DMS 273 (cell line): ENCODE measurements at regions not wholly inside any gene's neighbourhood (a gene's known extent, or its start where the extent isn't known, plus 50 kb on each side); places are given as distances from the start of the nearest gene placed in this dataset.

Experiments
- DNase-seq: peaks from one replicate; lab custom pipeline; 2025; ENCODE audit not compliant: unreplicated experiment; lab: John Stamatoyannopoulos, UW

DNA sequence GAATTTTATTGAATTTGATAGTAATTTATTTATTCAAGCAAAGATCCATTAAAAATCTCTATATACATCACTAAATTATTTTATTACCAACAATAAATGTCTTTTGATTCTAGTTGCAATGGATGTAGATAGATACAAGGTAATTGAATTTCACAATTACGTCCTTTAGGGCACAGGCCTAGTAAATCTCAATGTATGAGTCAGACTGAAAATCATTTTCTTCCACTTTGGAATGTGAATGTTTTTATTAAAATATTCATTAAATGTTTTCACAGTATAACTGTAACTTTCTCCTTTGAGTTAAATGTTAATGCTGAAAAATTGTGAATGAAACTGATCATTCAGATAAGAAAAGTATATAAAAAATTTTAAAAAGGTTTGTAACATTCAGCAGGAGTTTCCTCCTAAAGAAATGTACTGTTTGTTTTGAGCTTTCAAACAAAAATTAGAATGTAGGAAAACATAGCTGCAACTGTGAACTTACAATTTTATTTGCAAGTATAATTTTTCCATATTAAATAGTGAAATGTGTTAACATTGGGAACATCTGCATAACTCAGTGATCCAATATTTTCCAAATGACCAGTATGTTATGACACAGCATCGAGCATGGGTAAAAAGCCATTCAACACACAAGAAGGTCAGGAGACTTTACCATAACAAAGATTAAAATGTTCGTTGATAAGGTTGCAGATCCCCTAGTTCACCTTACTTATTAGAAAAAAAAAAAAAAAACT is 663.7 kb downstream of the METTL4 start:
- DNase-seq, result no peak

DNA sequence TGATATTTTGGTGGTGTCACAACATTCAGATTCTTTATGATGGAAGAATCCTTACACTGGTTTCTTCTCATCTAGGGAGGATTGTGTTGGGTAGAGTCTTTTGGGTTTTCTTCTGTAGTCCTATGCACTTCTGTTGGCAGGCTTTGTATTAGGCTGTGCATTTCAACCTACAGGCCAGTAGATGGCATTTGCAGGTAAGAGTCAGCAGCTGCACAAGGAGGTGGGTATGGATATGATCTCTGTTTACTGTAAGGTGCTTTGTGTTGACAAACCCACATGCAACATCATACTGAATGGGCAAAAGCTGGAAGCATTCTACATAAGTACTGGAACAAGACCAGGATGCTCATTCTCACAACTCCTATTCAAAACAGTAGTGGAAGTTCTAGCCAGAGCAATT is 656.8 kb downstream of the METTL4 start:
- peak; percentile 22 for DNase-seq

DNA sequence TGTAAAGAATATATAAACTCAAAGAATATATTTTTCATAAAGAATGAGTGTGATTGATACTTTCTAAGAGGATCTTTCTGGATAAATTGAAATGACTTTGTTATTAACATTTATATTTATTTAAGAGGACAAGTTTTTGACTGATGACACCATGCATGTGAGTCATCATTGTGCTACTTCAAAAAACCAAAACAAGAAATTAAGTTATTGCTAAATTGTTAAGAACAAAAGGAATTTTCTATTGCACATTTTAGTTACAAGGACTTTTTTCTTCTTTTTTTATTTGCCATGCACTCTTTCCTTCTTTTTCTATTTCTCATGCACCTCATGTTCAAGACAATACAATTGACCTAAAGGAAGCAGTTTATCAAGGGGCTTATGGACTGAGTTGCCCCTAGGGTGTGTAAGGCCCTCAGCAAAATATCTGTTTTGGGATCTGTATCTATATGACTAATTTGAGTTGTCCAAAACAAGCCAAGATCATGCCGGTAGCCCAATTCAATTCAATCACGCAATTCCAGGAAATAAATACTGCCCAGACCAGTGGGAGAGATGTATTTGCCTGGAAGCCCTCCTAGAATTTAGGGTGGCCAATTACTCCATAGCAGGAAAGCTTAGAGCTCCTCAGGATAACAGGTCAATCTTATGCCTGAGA is 654.3 kb downstream of the METTL4 start:
- no peak for DNase-seq

- DNase-seq, result no peak
Measured at GRCh38 chr18:1917569-1917968, 653.7 kb downstream of the METTL4 start.

DNA sequence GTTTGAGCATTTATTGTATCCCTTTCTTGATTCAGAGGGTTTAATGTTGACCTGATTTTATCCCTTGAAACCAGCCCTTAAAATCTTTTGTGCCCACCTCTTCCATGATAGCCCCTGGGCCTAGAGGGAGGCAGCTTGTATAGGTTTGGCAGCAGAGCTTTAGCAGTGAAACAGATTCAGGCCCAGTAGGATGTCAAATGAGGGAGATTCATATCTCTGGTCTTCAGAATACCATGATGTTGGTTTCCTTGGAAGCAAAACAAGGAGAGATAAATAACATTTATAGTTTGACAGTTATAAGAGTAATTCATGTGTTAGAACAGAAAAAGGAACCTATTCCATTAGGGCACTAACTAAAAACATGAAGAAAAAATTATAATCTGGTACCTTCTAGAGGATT is 649.2 kb downstream of the METTL4 start:
- no peak for DNase-seq

GRCh38 chr18:1928711-1929110 is 642.6 kb downstream of the METTL4 start:
- DNase-seq, result no peak

DNA sequence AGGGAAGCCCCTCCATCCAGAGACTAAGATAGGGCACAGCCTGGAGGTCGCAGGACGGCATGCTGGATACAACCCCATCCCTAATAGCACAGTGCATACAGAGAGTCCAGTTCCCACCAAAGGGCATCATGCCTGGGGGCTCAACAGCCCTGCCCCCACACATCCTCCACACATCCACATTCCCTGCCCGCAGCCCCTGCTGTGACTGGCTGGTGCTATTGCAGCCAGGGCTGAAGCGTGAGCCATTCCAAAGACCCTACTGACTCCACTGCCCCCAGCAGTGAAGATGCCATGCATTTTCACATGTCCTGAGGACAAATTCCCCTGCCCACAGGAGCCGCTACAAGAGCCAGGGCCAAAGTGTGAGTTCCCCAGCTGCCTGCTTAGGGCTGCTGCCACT is 641.6 kb downstream of the METTL4 start:
- DNase-seq, result no peak

DNA sequence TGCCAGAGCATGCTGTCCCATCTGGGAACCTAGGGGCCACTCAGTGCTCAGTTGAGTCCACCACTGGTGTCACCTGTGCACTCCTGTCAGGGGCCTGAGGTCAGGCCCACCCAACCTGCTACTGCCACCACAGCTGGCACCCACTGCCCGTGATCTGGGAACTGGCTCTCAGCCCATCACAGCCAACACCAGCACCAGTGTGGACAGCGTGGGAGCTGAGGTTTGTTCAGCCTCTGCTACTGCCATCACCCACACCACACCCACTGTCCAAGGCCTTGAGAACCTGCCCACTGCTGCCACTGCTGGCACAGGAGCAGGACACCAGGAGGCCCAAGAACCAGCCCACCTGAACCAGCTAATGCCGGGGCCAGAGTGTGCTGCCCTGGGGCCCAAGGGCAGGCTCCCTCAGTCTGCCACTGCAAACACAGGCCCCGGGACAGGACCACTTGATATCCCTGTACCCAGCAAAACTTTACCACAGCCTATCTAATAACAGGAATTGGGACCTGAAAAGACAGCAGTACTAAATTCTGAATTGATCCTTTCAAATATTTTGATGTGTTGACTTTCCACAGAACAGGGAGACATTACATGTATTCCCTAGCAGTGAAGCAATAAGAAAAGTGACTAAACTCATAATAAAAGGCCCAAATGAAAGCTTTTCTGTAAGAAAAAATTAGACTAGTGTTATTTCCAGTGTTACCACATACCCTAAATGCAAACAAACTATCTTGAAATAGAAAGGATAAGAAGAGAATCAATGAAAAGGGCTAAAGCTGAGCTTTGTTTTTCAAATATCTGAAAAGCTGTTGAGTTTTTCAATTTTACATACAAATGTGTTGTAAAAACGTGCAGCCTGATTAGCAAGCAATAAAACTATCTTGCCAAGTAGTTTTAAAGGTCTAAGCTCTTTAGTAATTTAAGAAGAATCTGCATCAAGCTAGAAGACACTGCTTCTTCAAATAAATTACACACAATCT is 640.7 kb downstream of the METTL4 start:
- no peak for DNase-seq

GRCh38 chr18:1952486-1952885 is 618.8 kb downstream of the METTL4 start:
- DNase-seq, result no peak

DNA sequence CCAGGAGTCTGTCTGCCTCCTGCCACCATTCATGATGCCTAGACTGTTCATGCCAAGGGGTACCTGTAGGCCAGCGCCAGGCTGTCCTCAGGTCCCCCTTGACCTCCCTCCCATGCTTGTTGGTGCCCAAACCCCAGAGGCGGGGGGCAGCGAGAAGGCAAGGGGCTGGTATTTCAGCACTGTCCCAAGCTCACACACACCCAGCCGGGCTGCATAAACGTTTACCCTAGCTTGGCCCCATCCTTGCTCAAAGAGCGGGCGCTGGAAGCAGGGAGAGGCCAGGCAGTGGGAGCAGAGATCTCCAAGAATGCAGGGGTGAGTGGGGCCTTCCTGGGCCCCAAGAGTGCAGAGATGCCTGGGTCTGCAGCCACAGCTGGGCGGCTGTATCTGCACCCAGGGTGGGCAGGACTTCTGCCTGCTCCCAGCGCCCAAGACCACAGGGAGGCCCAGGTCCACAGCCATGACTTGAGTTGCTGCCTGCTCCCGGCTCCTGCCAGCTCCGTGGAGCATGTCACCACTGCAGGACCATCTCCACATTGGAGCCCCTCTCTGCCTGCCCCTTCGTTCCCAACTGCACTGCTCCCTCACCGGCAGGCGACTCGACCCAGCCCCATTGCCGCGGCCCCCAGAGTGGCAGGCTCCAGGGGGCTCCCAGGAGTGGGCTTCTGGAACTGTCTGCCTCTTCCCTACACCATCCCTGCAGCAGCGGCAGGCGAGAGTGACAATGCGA is 616.6 kb downstream of the METTL4 start:
- DNase-seq, result no peak

- DNase-seq, result no peak
Measured at GRCh38 chr18:1958798-1959197, 612.5 kb downstream of the METTL4 start.

- no peak for DNase-seq
Measured at GRCh38 chr18:1965016-1965415, 606.3 kb downstream of the METTL4 start.

- DNase-seq, result no peak
Measured at GRCh38 chr18:1965541-1965940, 605.8 kb downstream of the METTL4 start.

DNA sequence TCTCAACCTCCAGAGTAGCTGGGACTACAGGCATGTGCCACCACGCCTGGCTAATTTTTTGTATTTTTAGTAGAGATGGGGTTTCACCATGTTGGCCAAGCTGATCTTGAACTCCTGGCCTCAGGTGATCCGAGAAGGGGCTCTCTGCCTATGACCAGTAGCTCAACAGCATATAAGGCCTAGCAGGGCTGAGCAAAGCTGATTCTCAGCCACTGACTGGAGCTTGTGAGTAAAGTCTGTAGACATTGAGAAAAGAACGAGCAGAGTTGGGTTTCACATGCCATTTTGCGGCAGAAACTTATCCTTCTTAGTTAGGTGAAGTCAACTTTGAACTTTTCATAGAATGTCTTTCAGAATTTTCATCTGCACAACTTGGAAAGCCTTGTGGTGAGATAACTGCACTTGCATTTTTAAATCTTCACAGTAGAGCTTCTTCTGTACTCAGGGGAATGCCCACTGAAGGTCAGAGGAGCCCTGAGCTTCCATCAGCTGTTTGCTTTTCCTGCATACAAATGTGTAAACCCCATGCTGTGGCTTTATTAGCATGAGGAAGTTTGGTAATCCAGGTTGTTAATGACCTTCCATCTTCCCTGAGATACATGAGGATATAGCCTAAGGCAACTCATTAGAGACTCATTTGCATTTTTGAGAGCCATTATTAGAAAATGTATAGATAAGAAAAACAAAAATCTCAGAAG is 602.4 kb downstream of the METTL4 start:
- DNase-seq, result no peak

GRCh38 chr18:1976484-1976883 is 594.8 kb downstream of the METTL4 start:
- DNase-seq, result no peak

DNA sequence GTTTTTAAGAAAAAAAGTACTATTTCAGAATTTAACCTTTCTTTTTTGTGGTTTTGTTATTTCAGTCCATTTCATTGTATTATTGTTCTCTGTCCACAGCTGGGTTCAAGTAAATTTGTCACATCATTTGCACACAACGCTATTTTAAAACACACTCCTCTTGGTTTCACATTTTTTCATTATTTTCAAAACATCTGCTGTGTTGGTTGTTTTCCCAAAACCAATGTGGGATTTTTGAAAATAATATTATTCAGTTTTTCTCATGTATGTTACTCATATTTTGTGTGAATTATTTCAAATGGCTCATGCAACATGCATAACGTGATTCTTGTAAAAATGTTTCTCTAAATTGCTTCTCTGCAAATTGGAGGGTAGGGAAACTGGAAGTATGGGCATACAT is 589.2 kb downstream of the METTL4 start:
- no peak for DNase-seq

- no peak for DNase-seq
Measured at GRCh38 chr18:1983746-1984515, 587.4 kb downstream of the METTL4 start.

GRCh38 chr18:1993866-1994265 is 577.4 kb downstream of the METTL4 start:
- no peak for DNase-seq

DNA sequence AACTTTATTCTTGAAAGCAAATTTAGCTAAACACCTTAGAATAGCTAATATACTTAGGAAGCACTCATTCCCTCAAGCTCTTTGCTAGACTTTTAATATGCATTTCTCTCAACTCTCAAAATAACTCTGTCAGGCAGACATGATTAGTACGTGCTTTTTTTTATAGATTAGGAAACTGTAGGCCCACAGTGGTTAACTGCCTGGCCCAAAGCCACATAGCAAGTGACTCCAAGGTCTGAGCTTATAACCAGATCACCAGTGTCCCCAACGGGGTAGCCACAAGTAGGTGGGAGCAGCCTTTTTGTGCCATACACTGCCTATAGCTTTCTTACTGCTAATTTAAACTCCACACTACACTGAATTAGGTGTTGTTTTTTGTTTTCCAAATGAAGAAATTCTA is 576.8 kb downstream of the METTL4 start:
- DNase-seq, result no peak
